HG03196 (cell line): ENCODE measurements at regions not wholly inside any gene's neighbourhood (a gene's known extent, or its start where the extent isn't known, plus 50 kb on each side); places are given as distances from the start of the nearest gene placed in this dataset.

Experiments used
- ATAC-seq: cut with Tn5 transposase; IDR thresholded peaks from one replicate; pipeline ENCODE4 v1.9.1; 2021; ENCODE audit not compliant: unreplicated experiment

- no peak for ATAC-seq
Measured at GRCh38 chr9:27625751-27626150, 52.5 kb upstream of the C9orf72 start.

GRCh38 chr9:27626244-27627187 is 53.2 kb upstream of the C9orf72 start:
- no peak for ATAC-seq

GRCh38 chr9:27627188-27627564 is 53.9 kb upstream of the C9orf72 start:
- ATAC-seq: no peak

GRCh38 chr9:27628311-27628710 is 55.0 kb upstream of the C9orf72 start:
- no peak for ATAC-seq

GRCh38 chr9:27629425-27629824 is 56.1 kb upstream of the C9orf72 start:
- no peak for ATAC-seq

GRCh38 chr9:27632254-27632653 is 59.0 kb upstream of the C9orf72 start:
- no peak for ATAC-seq

GRCh38 chr9:27633764-27634163 is 60.5 kb upstream of the C9orf72 start:
- no peak for ATAC-seq

GRCh38 chr9:27634879-27635278 is 61.6 kb upstream of the C9orf72 start:
- no peak for ATAC-seq

- ATAC-seq: no peak
Measured at GRCh38 chr9:27638716-27639115, 65.4 kb upstream of the C9orf72 start.

- no peak for ATAC-seq
Measured at GRCh38 chr9:27645161-27645840, 72.0 kb upstream of the C9orf72 start.

- no peak for ATAC-seq
Measured at GRCh38 chr9:27653246-27653645, 80.0 kb upstream of the C9orf72 start.

GRCh38 chr9:27653957-27654356 is 80.7 kb upstream of the C9orf72 start:
- ATAC-seq: no peak

GRCh38 chr9:27654629-27655285 is 81.5 kb upstream of the C9orf72 start:
- no peak for ATAC-seq

GRCh38 chr9:27655441-27655840 is 82.2 kb upstream of the C9orf72 start:
- ATAC-seq: no peak

GRCh38 chr9:27659001-27659400 is 85.7 kb upstream of the C9orf72 start:
- no peak for ATAC-seq

GRCh38 chr9:27659571-27659970 is 86.3 kb upstream of the C9orf72 start:
- ATAC-seq: no peak

- ATAC-seq: no peak
Measured at GRCh38 chr9:27660148-27660547, 86.9 kb upstream of the C9orf72 start.

- ATAC-seq: no peak
Measured at GRCh38 chr9:27663526-27663925, 90.2 kb upstream of the C9orf72 start.

GRCh38 chr9:27664121-27664779 is 91.0 kb upstream of the C9orf72 start:
- no peak for ATAC-seq

- no peak for ATAC-seq
Measured at GRCh38 chr9:27665136-27665535, 91.9 kb upstream of the C9orf72 start.

- ATAC-seq: no peak
Measured at GRCh38 chr9:27668280-27668679, 95.0 kb upstream of the C9orf72 start.
